Breast epithelium (tissue), 4 donors: ENCODE measurements at regions not wholly inside any gene's neighbourhood (a gene's known extent, or its start where the extent isn't known, plus 50 kb on each side); places are given as distances from the start of the nearest gene placed in this dataset.

Experiments used
- DNase-seq, 2 donors: peaks; one replicate each; pipeline ENCODE4 v3.0.0-alpha.2; 2019; ENCODE audit warnings: low spot score in 2 of 2
- H3K27ac ChIP-seq, 2 donors: fragments of 200-600 bp; sonication (generic) in 1 of 2; one replicate each; pipeline ENCODE4 v1.5.1; 2016 to 2019; ENCODE audit warnings: mild to moderate bottlenecking in 1 of 2
- H3K27me3 ChIP-seq, 2 donors: fragments of 200-600 bp; sonication (generic) in 1 of 2; one replicate each; pipeline versions ENCODE4 v1.5.1 to v1.6.0; 2017 to 2019; ENCODE audit warnings: control low read depth in 1 of 2, mild to moderate bottlenecking in 1 of 2
- H3K36me3 ChIP-seq: fragments of 200-600 bp; one replicate; pipeline ENCODE4 v1.5.1; 2019
- H3K4me1 ChIP-seq, 2 donors: fragments of 200-600 bp; sonication (generic); one replicate each; pipeline ENCODE4 v1.5.1; 2016 to 2019; ENCODE audit warnings: control low read depth in 1 of 2
- H3K4me3 ChIP-seq, 3 donors: fragments of 200-600 bp; sonication (generic); 1 replicate in 2 of 3; 2 replicates in 1 of 3; pipeline ENCODE4 v1.5.1; 2016 to 2019; ENCODE audit warnings: mild to moderate bottlenecking in 3 of 3, moderate library complexity in 2 of 3
- H3K9me3 ChIP-seq, 2 donors: fragments of 200-600 bp; sonication (generic) in 1 of 2; one replicate each; pipeline ENCODE4 v1.5.1; 2016 to 2019; ENCODE audit warnings: control low read depth in 1 of 2
- POLR2A ChIP-seq: fragments of 450-650 bp; IDR thresholded peaks from one replicate; pipeline ENCODE4 v1.6.1; 2016; ENCODE audit warnings: antibody characterized with exemption, mild to moderate bottlenecking, moderate library complexity
- POLR2AphosphoS5 ChIP-seq, 3 donors: sonication (generic); formaldehyde crosslinking; IDR thresholded peaks; one replicate each; pipeline ENCODE4 v1.6.1; 2017; ENCODE audit warnings: antibody characterized with exemption in 3 of 3
- intact Hi-C: fragments of 100-400 bp; cut with DNase I; formaldehyde crosslinking; loops from one replicate; pipeline ENCODE4 v1.15.1; 2023; ENCODE audit warnings: low total_unique reads
- TF ChIP-seq, protein P1 (sequence below), 3 donors: fragments of 450-650 bp; IDR thresholded peaks; one replicate each; pipeline ENCODE4 v1.5.1; 2016 to 2017; ENCODE audit warnings: antibody characterized with exemption in 3 of 3, mild to moderate bottlenecking in 3 of 3, moderate library complexity in 3 of 3

DNA sequence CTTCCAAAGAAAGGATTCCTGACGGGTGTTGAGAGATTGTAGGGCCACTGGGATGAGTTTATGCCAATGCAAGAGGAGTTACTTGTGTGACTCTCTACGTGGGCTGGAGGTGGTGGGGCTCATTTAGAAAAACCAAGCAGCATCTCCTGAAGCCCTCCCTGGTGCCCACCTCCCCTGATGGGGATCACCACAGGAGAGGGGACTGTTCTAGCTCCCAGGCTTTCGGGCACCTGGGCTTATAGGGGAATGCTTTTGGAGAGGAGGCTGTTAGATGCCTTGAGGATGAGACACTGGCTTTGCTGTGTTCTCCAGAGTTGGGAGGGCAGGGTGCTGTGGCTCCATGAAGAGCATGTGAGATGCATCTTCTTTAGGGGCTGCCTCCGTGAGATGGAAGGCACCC is 65.0 kb downstream of the IRX1 start:
- no peak for TF ChIP-seq POLR2AphosphoS5 (IDR thresholded peaks at IDR 0.05)
- no peak for TF ChIP-seq POLR2A
- TF ChIP-seq, protein P1, sequence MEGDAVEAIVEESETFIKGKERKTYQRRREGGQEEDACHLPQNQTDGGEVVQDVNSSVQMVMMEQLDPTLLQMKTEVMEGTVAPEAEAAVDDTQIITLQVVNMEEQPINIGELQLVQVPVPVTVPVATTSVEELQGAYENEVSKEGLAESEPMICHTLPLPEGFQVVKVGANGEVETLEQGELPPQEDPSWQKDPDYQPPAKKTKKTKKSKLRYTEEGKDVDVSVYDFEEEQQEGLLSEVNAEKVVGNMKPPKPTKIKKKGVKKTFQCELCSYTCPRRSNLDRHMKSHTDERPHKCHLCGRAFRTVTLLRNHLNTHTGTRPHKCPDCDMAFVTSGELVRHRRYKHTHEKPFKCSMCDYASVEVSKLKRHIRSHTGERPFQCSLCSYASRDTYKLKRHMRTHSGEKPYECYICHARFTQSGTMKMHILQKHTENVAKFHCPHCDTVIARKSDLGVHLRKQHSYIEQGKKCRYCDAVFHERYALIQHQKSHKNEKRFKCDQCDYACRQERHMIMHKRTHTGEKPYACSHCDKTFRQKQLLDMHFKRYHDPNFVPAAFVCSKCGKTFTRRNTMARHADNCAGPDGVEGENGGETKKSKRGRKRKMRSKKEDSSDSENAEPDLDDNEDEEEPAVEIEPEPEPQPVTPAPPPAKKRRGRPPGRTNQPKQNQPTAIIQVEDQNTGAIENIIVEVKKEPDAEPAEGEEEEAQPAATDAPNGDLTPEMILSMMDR (IDR thresholded peaks at IDR 0.05): no peak
- Histone ChIP-seq H3K27ac (no peak overlapping the region), H3K4me3 (no peak overlapping the region), H3K27me3 (no peaks in the 10 kb centered on the region), H3K9me3 (no peaks in the 10 kb centered on the region), H3K36me3 (no peaks in the 10 kb centered on the region), H3K4me1 (no peaks in the 10 kb centered on the region)
- no peak for DNase-seq
- intact Hi-C loops: no loop called here

DNA sequence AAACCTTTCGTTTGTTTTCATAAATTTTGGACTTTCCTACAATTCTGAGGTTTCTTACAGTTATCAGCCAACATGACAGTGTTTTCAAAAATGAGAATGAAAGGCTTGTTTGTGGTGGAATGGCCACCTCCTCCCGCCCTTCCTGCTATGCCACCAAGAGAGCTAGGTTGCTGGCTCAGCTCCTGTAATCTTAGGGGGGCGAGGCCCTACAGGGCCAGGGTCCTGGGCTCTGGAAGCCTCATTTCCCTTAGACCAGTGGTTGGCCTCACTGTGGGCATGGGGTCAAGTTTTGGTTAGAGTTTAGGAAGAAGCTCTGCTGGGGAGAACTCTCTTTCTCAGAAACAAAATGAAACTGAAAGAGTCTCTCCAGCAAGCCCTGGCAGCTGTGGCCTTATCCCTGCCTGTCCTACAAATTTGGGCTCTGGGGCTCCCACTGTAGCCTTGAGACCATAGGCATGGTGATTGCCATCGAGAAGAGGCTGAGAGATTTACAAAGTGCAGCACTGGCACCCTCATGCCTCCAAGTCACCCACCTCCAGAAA is 66.2 kb downstream of the IRX1 start:
- intact Hi-C loops: no loop called here
- DNase-seq: no peak
- Histone ChIP-seq H3K4me1 (no peaks in the 10 kb centered on the region), H3K27me3 (no peaks in the 10 kb centered on the region), H3K36me3 (no peaks in the 10 kb centered on the region), H3K27ac (peak overlapping the region in 1 of 2 donors; percentile 32), H3K9me3 (no peaks in the 10 kb centered on the region), H3K4me3 (peak overlapping the region in 2 of 3 donors; percentile 27 to 57)
- TF ChIP-seq POLR2AphosphoS5 (IDR thresholded peaks at IDR 0.05) (no peak), POLR2A (no peak)
- TF ChIP-seq, protein P1 (IDR thresholded peaks at IDR 0.05): no peak

DNA sequence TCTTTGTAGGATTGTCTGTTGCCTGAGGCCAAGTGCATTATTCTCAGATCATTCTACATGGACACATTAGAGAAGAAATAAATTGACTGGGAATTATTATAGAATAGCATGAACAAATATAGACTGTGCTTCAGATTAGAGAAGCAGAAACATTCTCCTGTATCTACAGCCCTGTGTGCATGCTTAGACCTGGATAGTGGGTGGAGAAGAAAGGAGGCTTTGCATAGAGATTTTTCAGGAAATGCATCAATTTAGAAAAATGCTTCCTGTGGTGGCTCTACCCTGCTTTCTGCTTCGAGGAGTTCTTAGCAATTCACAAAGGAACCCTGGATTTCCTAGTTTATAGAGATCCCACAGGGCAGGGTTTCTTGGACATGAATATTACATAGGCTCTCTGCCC is 66.7 kb downstream of the IRX1 start:
- Histone ChIP-seq H3K27me3 (no peaks in the 10 kb centered on the region), H3K27ac (no peak overlapping the region), H3K9me3 (no peaks in the 10 kb centered on the region), H3K36me3 (no peaks in the 10 kb centered on the region), H3K4me3 (no peak overlapping the region), H3K4me1 (no peaks in the 10 kb centered on the region)
- TF ChIP-seq, protein P1 (IDR thresholded peaks at IDR 0.05): no peak
- TF ChIP-seq POLR2AphosphoS5 (IDR thresholded peaks at IDR 0.05): no peak
- no peak for TF ChIP-seq POLR2A
- no peak for DNase-seq
- intact Hi-C loops: no loop called here

DNA sequence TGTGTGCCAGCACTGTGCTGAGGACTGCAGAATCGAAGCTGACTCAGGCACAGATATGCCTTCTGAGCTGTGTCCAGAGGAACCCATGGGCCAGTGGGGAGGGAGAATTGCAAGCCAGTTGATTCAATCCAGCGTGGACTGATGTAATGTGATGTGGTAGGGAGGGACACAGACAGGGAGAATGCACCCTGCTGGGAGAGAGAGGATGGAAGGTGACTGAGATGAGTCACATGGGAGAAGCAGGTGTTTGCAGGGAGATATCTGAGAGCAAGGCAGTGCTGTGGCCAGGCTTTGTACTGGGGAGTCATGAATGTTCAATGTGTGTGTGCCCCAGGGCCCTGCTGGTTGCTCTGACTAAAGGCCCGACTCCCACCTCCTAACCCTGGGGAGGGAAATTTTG is 75.7 kb downstream of the IRX1 start:
- TF ChIP-seq POLR2AphosphoS5 (IDR thresholded peaks at IDR 0.05) (no peak), POLR2A (no peak)
- TF ChIP-seq, protein P1 (IDR thresholded peaks at IDR 0.05): no peak
- Histone ChIP-seq H3K9me3 (no peaks in the 10 kb centered on the region), H3K27ac (no peak overlapping the region), H3K4me3 (no peak overlapping the region), H3K4me1 (no peaks in the 10 kb centered on the region), H3K36me3 (no peaks in the 10 kb centered on the region), H3K27me3 (no peaks in the 10 kb centered on the region)
- DNase-seq: no peak
- intact Hi-C loops: no loop called here

DNA sequence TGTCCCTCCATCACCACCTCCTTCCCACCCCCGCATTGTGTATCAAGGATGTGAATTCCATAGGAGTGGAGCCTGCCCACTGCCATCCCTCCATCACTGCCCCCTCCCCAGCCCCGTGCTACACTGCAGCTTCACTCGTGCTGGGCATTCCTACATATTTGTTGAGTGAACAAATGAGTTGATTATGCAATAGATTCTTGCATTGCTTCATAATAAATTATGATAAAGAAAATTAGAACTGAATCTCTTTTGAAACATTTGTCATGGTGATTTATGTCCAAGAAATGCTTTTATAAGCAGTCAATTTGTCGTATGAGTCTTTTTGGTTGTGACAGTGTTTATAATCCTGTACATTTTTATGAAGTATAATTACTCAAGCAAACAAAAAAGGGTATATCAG is 83.2 kb downstream of the IRX1 start:
- DNase-seq: no peak
- H3K27ac ChIP-seq: no peak overlapping the region
- no peaks in the 10 kb centered on the region for H3K36me3 ChIP-seq
- H3K9me3 ChIP-seq: no peaks in the 10 kb centered on the region
- no peaks in the 10 kb centered on the region for H3K4me1 ChIP-seq
- H3K27me3 ChIP-seq: no peaks in the 10 kb centered on the region
- intact Hi-C loops: no loop called here
- TF ChIP-seq POLR2AphosphoS5 (IDR thresholded peaks at IDR 0.05): no peak
- TF ChIP-seq, protein P1 (IDR thresholded peaks at IDR 0.05): no peak
- TF ChIP-seq POLR2A: no peak
- H3K4me3 ChIP-seq: no peak overlapping the region
